Inflammatory macrophage treated with lipopolysaccharide for 4 hours (primary cell): ENCODE measurements at regions not wholly inside any gene's neighbourhood (a gene's known extent, or its start where the extent isn't known, plus 50 kb on each side); places are given as distances from the start of the nearest gene placed in this dataset.

Experiments
- DNase-seq: peaks from one replicate; pipeline ENCODE4 v3.0.0-alpha.2; 2020

DNA sequence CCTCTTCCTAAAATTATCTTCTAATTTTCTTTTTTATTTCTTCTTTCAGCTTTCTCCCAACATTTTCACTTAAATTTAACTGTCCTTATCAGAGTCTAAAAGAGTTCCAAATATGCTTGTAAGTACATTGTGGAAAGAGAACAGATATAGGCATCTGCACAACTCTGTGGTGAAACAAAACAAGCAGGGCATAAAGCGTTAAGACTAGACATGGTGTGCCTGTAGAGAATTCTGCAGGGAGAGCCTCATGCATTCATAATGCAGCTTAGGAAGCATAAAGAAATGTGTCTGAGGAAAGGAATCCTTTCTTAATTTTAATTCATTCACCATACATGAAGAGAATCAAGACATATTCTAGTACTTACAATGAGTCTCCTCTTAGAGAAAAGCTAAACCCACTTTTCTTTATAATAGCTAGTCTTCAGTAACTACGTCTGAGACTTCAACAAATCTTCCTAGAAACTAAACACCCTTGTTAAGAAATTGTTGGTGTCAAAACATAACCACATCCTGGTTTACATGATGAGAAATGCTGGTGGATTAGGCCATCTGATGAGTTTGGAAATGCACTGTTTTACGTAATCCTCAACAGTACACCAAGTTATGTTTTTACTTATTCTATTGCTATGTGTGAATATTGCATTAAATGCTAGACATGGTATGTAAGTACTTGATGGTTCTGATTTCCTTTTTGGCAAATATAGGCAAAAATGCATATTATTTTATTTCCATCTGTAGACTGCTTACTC is 307.8 kb upstream of the GIMD1 start:
- peak; percentile 95 for DNase-seq

DNA sequence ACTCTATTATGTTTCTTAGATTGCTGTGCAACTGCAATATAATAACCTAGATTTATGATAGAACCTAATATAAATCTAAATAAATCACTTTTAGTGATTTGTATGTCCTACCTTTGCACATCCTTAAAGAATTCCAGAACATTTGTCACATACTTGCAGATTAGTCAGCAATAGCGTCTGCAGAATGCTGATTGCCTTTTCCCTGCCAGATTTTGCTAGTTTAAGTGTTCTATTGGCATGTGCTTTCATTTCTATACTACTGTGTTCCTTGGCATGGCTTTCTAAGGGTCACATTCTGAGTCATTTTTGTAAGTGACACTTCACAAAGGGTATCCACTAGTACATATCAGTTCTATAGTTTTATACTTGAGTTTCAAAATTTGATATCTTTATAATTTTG is 303.1 kb upstream of the GIMD1 start:
- DNase-seq, result no peak

DNA sequence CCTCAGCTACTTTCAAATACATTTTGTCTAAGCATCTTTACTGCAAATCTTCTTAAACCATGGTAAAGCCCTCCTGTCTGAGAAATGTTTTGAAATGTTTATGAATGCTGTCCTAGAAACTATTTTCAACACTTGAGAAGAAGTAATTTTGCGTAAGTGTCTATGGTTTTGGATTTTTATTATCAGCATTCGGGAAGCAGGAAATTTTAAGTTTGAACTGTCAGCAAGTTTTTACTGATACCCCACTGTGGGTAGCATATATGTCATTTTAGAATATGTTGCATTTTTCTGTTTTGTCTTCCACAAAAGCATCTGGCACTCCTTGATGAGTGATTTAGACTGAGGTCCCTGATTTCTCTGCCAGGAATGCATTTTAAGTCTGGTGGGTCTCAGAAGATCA is 302.4 kb upstream of the GIMD1 start:
- no peak for DNase-seq

DNA sequence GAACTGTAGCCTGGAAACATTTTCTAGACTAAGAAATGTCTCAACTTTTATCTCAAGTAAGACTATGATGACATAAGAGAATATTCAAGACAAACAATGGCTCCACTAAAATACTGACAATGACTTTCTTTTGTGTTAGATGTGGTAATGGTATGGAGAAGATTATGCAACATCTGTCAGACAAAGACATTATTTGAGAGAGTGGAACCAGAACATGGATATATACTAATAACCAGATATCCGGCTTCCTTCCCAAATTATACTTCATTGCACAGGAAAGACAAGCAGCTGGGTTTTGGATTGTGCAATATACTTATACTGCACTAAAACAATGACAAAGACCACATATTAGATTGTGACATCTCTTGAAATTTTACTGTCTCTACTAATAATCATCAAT is 290.8 kb upstream of the GIMD1 start:
- DNase-seq, result peak; percentile 65

DNA sequence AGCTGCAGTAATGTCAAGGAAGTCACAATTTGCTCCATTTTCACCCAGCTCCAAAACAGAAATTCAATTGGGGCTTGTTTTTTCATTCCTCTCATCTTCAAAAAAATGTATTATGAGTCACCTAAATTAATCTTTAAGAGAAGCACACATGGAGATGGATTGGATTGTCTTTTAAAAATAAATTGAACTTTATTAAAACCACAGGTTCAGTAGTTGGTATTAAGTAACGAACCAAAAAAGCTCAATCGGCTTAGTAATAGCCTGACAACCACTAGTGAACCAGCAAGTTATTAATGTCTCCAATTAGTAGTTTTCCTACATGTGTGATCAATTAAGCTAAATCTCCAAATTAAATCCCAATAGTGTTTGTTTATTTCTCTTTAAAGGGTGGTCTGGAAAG is 283.5 kb upstream of the GIMD1 start:
- no peak for DNase-seq

DNA sequence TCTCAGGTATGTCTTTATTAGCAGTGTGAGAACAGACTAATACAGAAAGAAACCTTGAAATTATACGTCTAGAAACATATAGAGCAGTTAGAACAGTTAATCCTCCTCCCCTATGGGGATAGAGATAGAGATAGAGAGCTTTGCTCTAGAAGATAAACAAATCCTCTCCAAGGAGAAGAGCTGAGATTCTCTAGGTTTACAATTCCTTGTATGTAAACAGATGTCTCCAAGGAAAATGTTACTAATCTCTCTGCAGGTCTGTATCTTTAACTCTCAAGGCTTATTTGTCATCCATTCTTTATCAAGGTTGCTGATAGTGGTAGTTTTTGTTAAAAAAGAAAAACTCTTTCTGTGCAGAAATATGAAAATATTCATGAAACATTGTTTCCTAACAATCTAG is 282.1 kb upstream of the GIMD1 start:
- DNase-seq, result no peak

DNA sequence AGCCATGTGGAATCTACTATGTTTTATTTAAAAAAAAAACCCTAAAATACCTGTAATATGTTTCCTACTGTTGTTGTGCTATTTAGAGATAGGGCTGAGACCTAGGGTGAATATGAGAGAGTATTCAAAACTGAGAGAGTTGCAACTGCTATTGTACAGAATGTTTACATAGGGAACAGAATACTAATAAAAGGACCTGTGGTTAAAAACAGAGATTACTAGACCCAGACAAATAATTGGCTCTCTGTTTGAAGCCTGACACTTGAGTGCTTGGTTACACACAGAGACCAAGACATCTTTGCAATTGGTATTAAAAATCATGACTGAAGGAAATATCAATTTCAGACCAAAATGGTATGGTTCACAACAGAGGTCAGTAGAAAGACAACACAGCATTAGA is 278.9 kb upstream of the GIMD1 start:
- no peak for DNase-seq

DNA sequence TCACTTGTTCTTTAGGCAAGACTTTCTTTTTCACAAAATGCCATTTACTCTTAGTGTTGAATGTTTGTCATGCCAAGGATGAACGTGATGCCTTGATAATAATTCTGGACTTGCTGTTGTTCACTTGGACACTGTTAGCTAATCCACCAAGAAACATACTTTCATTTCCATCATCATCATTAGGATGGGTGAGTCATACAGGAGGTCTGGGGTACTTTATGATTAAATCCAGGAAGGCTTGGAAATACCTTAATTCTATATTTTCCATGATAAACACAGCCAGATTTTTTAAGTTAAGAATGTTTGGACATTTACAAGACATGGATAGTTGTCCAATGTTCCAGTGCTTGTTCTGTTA is 260.7 kb upstream of the GIMD1 start:
- no peak for DNase-seq

DNA sequence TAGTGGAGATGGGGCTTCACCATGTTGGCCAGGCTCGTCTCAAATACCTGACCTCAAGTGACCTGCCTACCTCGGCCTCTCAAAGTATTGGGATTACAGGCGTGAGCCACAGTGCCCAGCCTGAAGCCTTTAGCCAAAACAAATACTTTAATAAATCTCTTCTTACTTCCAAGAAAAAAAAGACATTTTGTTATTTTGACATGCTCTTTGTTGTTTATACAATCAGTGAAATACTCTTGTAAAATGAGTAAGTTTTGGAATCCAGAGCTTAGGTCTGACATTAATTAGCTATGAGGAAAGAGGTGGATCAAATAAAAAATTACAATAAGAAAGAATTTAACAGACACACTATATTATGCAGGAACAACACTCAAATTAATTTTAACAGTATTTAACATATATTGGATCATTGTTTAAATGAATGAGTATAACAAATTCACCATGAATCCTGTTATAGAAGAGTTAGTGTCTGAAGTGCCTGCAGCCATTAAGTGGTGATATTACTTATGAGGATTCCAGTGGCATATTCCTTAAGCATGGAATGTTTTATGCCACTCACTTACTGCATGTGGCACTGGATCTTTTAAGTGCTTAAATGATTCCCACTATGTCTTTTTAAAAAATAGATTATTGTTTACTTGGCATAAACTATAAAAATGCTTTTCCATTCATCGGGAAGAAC is 260.1 kb upstream of the GIMD1 start:
- no peak for DNase-seq

DNA sequence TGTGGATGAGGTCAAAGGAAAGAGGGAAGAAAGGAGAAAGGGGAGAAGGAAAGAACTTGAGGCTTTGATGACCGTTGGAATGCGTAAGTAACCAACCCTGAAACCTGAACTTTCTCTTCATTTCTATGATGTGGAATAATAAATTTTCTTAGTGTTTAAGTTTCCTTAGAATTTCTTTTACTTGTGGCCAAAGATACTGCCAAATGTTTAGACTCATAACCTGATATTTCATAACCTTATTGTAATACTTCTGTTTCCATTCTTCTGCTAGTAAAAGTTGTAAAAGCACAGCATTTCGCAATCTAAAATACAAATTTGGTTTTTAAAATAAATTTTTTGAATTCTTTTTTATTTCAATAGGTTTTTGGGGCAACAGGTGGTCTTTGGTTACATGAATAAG is 258.5 kb upstream of the GIMD1 start:
- no peak for DNase-seq

DNA sequence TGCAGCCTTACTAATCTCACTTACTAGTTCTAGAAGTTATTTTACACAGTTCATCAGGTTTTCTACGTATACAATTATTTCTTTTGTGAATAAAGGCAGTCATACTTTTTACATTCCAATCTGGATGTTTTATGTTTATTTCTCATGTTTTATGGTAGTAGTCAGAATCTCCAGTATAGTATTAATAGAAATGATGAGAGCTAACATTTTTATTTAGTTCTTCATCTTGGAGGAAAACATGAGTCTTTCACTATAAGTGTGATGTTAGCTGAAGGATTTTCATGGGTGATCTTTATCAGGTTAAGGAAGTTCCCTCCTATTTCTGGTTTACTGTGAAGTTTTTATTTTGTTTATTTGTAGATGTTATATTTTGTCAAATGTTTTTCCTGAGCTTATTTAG is 256.1 kb upstream of the GIMD1 start:
- no peak for DNase-seq

DNA sequence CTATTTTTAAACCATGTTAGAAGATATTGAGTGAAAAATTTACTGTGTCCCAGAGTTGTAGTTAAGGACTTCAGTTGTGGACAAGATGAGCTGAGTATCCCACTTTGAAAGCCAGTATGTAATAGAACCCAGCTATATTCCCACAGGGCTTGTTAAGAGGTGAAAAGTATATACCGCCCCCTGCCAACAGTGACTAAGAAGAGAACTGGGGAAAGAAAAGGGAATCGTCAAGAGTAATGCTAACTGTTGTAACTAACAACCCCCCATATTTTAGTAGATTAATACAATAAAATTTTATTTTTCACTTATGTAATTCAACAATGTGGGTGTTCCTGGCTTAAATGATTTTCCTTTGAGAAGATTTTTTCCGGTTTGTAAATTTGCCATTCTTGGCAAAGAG is 250.4 kb upstream of the GIMD1 start:
- DNase-seq, result no peak

DNA sequence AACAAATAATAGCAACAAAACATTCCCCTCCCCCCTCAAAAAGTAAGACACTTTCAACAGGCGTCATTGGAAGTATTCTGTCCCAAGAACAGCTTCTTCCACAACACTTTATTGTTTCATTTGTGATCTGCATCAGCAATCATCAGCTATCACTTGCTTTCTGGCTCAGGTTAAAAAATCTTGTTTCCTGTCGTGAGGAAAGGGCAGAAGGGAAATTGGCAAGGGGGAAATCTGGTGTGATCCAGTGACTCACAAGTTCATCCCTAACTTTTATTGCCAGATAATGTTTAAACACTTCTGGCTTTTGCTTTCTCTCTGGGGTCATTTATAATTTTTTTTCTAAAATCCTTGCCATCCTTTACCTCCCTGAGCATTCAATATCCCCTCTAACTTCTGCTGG is 247.4 kb upstream of the GIMD1 start:
- no peak for DNase-seq

DNA sequence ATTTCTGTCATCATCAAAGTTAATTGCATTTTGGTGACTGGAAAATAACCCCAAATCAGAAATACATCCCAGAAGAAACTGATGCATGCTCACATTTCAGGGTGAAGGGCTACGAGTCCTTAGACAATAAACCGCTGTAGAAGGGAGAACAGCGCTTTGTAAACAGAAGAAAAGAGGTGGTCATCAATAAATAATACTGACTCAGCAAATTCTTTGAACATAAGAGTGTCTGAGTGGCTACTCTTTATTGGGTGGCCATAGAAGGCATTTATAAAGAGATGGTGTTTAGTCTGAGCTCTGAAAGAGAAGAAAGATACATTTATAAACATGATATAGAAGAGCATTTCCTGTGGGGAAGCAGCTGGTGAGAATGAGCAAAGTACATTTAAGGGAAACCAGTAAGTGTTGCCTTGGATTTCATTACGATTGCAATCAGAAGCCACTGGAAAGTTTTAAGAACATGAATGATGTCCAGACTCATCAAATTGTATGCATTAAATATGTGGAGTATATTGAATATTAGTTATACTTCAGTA is 246.9 kb upstream of the GIMD1 start:
- no peak for DNase-seq

DNA sequence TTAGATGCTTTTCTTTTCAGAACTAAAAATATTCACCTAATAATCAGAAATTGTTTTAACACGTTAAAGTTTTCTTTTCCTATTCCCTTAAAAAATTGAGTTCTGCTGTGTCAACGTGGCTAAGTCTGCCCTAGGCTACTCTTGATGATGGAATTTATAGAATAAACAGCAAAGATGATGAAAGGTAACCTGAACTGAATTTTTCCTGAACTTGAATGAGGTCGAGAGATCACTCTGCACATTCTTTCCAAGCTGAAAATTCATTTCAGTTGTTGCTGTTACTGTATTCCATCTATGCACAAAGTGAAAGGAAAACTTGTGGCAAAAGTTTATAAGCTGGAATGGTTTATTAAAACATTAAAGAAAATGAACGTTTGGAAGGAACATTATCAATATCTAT is 245.9 kb upstream of the GIMD1 start:
- no peak for DNase-seq

DNA sequence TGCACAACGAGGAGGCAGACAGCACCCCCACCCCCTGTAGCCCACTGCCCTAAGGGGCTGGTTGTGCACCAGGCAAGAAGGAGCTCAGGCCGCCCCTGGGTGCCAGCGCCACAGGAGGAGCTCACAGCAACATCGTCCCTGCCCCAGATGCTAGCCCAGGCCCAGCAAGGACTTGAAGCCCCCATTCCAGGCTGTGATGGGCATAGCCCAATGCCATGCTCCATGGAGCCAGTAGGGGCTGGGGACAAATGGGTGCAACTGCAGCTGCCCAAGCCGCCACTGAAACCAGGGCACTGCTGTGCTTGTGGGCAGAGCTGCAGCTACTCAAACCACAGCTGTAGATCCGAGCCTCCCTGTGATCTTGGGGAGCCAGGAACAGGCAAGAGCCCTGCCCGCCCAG is 241.3 kb upstream of the GIMD1 start:
- no peak for DNase-seq

DNA sequence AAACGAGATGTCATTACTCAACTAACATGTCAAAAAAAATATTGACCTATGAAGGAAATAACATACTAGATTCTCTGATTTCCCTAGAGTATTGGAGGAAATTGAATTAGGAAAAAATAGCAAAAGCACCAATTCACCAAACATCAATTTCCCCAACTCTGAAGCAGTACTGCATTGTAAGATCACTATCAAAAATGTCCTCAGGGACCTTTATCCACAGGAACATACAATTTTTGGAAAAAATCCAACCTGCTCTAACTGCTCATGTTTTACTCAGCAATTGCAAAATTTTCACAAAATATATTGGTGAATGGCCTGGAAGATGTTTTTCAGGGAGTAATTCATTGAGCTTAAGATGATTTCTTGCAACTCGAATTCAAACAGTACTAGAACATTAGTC is 239.0 kb upstream of the GIMD1 start:
- no peak for DNase-seq

DNA sequence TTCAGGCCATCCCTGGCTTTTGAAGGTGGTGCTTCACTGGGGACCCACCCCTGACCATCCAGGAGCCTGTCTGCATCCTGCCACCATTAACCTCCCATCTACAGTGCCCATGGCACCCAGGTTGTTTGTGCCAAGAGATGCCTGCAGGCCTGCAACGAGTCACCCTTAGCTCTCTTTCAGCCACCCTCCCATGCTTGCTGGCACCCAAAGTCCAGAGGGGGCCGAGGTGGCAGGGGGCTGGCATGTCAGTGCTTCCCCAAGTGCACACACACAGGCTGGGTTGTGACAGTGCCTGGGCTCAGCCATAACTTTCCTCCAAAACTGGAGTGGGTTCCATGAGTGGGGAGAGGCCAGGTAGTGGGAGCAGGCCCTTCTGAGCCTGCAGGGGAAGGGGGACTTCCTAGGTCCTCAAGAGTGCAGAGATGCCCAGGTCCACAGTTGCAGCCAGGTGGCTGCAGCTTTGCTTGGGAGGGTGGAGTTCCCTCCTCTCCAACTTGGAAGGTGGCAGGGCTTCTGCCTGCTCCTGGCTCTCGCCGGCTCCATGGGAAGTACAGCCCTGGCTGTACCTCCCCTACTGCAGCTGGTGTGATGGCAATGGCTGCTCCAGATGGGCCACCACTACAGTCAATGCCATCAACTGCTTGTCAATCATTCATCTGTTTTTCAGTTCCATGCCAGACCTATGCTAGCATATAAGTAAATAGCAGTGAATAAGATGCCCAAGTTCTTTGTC is 235.9 kb upstream of the GIMD1 start:
- no peak for DNase-seq

DNA sequence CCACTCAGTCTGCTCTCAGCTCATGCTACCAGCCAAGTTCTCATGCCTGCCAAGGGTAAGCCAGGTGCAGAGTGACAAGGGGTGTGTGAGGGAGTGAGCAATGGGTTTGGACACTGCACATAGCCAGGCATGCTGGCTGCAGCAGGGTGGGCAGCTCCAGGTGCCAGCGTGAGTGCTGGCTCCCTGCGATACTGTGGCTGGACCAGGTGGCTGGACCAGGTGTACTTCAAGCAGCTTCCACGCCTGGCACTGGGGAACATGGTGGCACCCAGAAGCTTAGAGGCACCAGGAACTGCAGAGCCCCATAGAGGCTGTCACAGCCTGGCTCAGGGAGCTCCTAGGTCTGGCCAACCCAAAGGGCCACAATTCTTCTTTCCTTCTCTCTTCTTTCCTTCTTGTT is 234.9 kb upstream of the GIMD1 start:
- no peak for DNase-seq

DNA sequence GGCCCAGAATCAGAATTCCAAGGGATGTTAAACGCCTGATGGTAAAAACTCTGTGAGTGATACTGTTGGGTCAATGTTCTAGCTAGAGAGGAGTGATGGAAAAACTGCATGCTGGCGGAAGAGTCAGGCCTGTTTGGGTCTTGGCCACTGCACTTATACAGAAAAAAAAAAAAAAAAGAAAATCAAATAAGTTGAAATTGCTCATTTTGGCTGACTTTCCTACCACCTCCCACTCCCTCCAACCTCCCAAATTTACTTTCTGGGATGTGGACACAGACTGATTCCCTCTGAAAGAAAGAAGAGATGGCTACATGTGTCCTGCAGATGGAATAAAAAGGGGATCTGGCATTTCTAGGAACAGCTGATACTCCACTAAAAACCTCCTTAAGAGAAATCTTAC is 234.1 kb upstream of the GIMD1 start:
- DNase-seq, result no peak

DNA sequence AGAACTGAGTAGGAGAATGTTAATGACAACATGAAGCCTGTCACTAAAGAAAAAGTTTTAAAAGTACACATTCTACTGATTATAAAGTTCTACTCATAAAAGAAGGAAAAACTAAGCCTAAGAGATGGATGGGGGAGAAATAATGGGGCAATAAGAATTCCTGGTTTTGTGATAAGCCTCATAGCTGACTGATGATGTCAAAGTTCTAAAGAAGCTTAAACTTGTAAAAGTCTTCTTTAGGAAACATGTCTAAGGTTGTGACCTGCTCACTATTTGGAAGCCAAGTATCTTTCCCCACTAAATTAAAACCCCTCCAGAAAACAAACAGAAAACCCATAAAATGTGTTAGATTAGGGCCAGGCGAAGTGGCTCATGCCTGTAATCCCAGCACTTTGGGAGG is 232.9 kb upstream of the GIMD1 start:
- DNase-seq, result no peak

DNA sequence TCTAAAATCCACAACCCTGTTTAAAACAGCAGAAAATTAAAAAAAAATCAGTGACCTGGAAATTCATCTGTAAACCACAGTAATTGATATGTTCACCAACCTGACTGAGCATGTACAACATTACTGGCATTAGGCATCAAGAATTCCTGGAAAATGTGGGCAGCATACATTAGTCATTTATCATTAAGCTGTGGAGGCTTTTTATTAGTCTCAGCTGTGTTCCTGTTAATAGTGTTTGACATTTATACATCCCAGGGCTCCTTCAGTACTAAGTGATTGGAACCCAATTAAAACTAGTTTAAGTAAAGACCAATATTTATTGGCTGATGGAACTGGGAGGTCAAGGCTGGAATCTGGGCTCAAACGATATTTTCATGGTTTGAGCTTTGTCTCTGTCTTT is 227.3 kb upstream of the GIMD1 start:
- no peak for DNase-seq

DNA sequence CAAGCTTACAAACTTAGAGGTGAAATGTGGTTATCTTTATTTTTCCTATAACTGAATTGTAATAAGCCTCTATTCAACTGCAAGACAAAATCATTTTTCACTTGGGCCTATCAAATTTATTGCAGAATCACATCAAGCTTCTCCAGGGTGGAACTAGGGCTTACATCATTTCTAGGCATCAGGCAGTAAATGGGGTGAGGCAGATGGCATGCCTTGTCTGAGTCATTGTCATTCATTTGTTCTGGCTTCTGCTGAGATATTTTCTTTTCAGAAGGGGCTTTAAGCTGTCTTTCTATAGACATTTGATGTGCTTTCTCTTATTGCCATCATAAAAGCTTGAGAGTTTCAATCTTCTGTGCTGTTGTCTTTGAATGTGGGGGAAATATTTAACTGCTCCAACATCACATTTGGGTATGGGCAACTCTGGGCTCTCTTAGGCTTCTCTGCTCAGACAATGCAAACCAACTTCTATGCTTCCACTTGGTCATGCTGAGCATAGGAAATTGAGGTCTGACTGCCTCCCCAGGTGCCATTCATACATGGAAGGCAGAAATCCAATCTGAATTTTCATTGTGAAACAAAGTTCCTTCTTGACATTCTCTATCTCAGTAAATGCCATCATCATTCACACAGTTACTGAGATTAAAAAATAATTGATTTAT is 225.8 kb upstream of the GIMD1 start:
- no peak for DNase-seq

DNA sequence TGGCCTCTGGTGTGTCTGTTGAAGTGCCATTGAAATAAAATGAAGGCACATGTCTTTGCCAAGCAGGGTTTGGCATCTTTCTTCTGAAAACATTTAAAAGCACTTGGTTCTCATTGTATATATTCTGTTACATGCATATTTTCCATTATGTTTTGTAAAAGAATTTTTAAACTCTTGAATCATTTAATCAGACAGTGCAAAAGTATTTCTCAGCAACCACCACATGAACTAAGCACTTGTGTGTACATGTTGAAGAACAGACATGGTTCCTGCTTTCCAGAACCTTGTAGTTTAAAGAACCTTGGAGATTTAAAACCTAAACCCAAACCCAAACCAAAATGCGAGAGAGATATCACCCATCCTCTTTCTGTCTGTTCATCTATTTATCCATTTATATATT is 220.3 kb upstream of the GIMD1 start:
- no peak for DNase-seq
